WERI-Rb-1 (cell line): ENCODE measurements at regions not wholly inside any gene's neighbourhood (a gene's known extent, or its start where the extent isn't known, plus 50 kb on each side); places are given as distances from the start of the nearest gene placed in this dataset.

Experiments used
- DNase-seq: peaks from one replicate; pipeline ENCODE4 v3.0.0-alpha.2; 2020
- H3K27ac ChIP-seq: fragments of 250-450 bp; sonication (Bioruptor Pico); 2 replicates; pipeline ENCODE4 v1.5.1; 2020; ENCODE audit warnings: mild to moderate bottlenecking, moderate library complexity
- H3K27me3 ChIP-seq: fragments of 250-450 bp; sonication (Bioruptor Pico); 2 replicates; pipeline ENCODE4 v1.5.1; 2021; ENCODE audit warnings: mild to moderate bottlenecking, low read depth, moderate library complexity; ENCODE audit not compliant: insufficient read depth, severe bottlenecking
- H3K36me3 ChIP-seq: fragments of 250-450 bp; sonication (Bioruptor Pico); 2 replicates; pipeline ENCODE4 v1.5.1; 2020; ENCODE audit warnings: mild to moderate bottlenecking, moderate library complexity
- H3K4me3 ChIP-seq: 2 replicates; pipeline ENCODE4 v1.5.1; 2011; ENCODE audit warnings: low read depth, mild to moderate bottlenecking, control low read depth, low read length
- H3K9me3 ChIP-seq: fragments of 250-450 bp; sonication (Bioruptor Pico); 2 replicates; pipeline ENCODE4 v1.5.1; 2021; ENCODE audit warnings: mild to moderate bottlenecking, moderate library complexity; ENCODE audit not compliant: severe bottlenecking
- CTCF ChIP-seq: IDR thresholded peaks from 2 replicates; pipeline ENCODE4 v1.5.1; 2011; ENCODE audit warnings: low read depth, mild to moderate bottlenecking, control low read depth, inconsistent platforms, low read length

GRCh38 chr1:238485912-238486209 is 595.1 kb upstream of the ZP4 start:
- H3K9me3 ChIP-seq, result no peaks in the 10 kb centered on the region
- no peaks in the 10 kb centered on the region for H3K36me3 ChIP-seq
- no peak for DNase-seq
- H3K4me3 ChIP-seq, result no peak overlapping the region
- no peak for TF ChIP-seq CTCF
- H3K27me3 ChIP-seq, result no peaks in the 10 kb centered on the region
- H3K27ac ChIP-seq, result no peak overlapping the region

- no peak for DNase-seq
- Histone ChIP-seq H3K4me3 (no peak overlapping the region), H3K36me3 (no peaks in the 10 kb centered on the region), H3K9me3 (no peaks in the 10 kb centered on the region), H3K27me3 (no peaks in the 10 kb centered on the region), H3K27ac (no peak overlapping the region)
- no peak for TF ChIP-seq CTCF
Measured at GRCh38 chr1:238485057-238485911, 594.6 kb upstream of the ZP4 start.

GRCh38 chr1:238484121-238484520 is 593.4 kb upstream of the ZP4 start:
- no peak for DNase-seq
- Histone ChIP-seq H3K27me3 (no peaks in the 10 kb centered on the region), H3K27ac (no peak overlapping the region), H3K36me3 (no peaks in the 10 kb centered on the region), H3K9me3 (no peaks in the 10 kb centered on the region), H3K4me3 (no peak overlapping the region)
- TF ChIP-seq CTCF, result no peak

GRCh38 chr1:238476841-238477240 is 586.1 kb upstream of the ZP4 start:
- Histone ChIP-seq H3K27ac (no peak overlapping the region), H3K4me3 (no peak overlapping the region), H3K9me3 (no peaks in the 10 kb centered on the region), H3K27me3 (no peaks in the 10 kb centered on the region), H3K36me3 (no peaks in the 10 kb centered on the region)
- no peak for TF ChIP-seq CTCF
- DNase-seq, result no peak

- no peak for DNase-seq
- TF ChIP-seq CTCF, result no peak
- H3K36me3 ChIP-seq, result no peaks in the 10 kb centered on the region
- no peak overlapping the region for H3K4me3 ChIP-seq
- H3K27ac ChIP-seq, result peak overlapping the region; percentile 52
- H3K27me3 ChIP-seq, result no peaks in the 10 kb centered on the region
- no peaks in the 10 kb centered on the region for H3K9me3 ChIP-seq
Measured at GRCh38 chr1:238475712-238476111, 585.0 kb upstream of the ZP4 start.

- Histone ChIP-seq H3K36me3 (no peaks in the 10 kb centered on the region), H3K27me3 (no peaks in the 10 kb centered on the region), H3K4me3 (no peak overlapping the region), H3K27ac (peak overlapping the region; percentile 52), H3K9me3 (no peaks in the 10 kb centered on the region)
- DNase-seq, result peak; percentile 61
- TF ChIP-seq CTCF, result no peak
Measured at GRCh38 chr1:238474263-238474662, 583.5 kb upstream of the ZP4 start.
